SK-N-SH treated with all-trans-retinoic acid at 6 μM for 48 hours (cell line): ENCODE measurements at regions not wholly inside any gene's neighbourhood (a gene's known extent, or its start where the extent isn't known, plus 50 kb on each side); places are given as distances from the start of the nearest gene placed in this dataset.

Source experiments
- ATAC-seq: fragments of 200-7000 bp; cut with Tn5 transposase; 3 replicates; pipeline ENCODE4 v1.9.1; 2020; ENCODE audit warnings: mild to moderate bottlenecking, moderate library complexity
- ARNTL ChIP-seq: fragments of 450-650 bp; formaldehyde crosslinking; IDR thresholded peaks from 2 replicates; pipeline ENCODE4 v1.5.0; 2020; ENCODE audit warnings: low read depth, mild to moderate bottlenecking, moderate library complexity, borderline replicate concordance
- BACH2 ChIP-seq: fragments of 250-450 bp; sonication (Bioruptor Pico); IDR thresholded peaks from 2 replicates; pipeline ENCODE4 v1.9.0; 2021; ENCODE audit warnings: mild to moderate bottlenecking, borderline replicate concordance
- CSDC2 ChIP-seq: fragments of 250-450 bp; sonication (Bioruptor Pico); IDR thresholded peaks from 2 replicates; pipeline ENCODE4 v1.5.0; 2020; ENCODE audit warnings: mild to moderate bottlenecking, moderate library complexity
- ESRRG ChIP-seq: fragments of 250-450 bp; sonication (Bioruptor Pico); IDR thresholded peaks from 2 replicates; pipeline ENCODE4 v1.6.1; 2021; ENCODE audit warnings: mild to moderate bottlenecking
- GLIS3 ChIP-seq: fragments of 250-450 bp; sonication (Bioruptor Pico); IDR thresholded peaks from 2 replicates; pipeline ENCODE4 v1.5.0; 2020; ENCODE audit warnings: mild to moderate bottlenecking, moderate library complexity
- ISL1 ChIP-seq: fragments of 250-450 bp; sonication (Bioruptor Pico); IDR thresholded peaks from 2 replicates; pipeline ENCODE4 v2.1.2; 2022; ENCODE audit warnings: mild to moderate bottlenecking, moderate library complexity
- OSR1 ChIP-seq: fragments of 250-450 bp; sonication (Bioruptor Pico); IDR thresholded peaks from 2 replicates; pipeline ENCODE4 v1.8.0; 2022; ENCODE audit warnings: moderate library complexity, mild to moderate bottlenecking, inconsistent platforms
- PPARA ChIP-seq: fragments of 250-450 bp; sonication (Bioruptor Pico); IDR thresholded peaks from 2 replicates; pipeline ENCODE4 v1.5.0; 2020; ENCODE audit warnings: mild to moderate bottlenecking, borderline replicate concordance
- RARB ChIP-seq: fragments of 250-450 bp; sonication (Bioruptor Pico); IDR thresholded peaks from 2 replicates; pipeline ENCODE4 v1.8.0; 2021; ENCODE audit warnings: mild to moderate bottlenecking, moderate library complexity
- TCF4 ChIP-seq: fragments of 250-450 bp; sonication (Bioruptor Pico); IDR thresholded peaks from 2 replicates; pipeline ENCODE4 v1.8.0; 2021; ENCODE audit warnings: mild to moderate bottlenecking, moderate library complexity, borderline replicate concordance
- TOX ChIP-seq: fragments of 250-450 bp; sonication (Bioruptor Pico); IDR thresholded peaks from 2 replicates; pipeline ENCODE4 v1.8.0; 2021; ENCODE audit warnings: mild to moderate bottlenecking, moderate library complexity, borderline replicate concordance
- ZFP30 ChIP-seq: fragments of 450-650 bp; formaldehyde crosslinking; IDR thresholded peaks from 2 replicates; pipeline ENCODE4 v1.5.0; 2022; ENCODE audit warnings: mild to moderate bottlenecking, moderate library complexity
- ZNF565 ChIP-seq: fragments of 450-650 bp; formaldehyde crosslinking; conservative IDR thresholded peaks from 2 replicates; pipeline ENCODE4 v1.5.0; 2020; ENCODE audit warnings: low read depth, mild to moderate bottlenecking, moderate library complexity
- ZNF70 ChIP-seq: fragments of 450-650 bp; formaldehyde crosslinking; IDR thresholded peaks from 2 replicates; pipeline ENCODE4 v1.5.0; 2020; ENCODE audit warnings: mild to moderate bottlenecking, moderate library complexity
- ZNF8 ChIP-seq: fragments of 450-650 bp; formaldehyde crosslinking; IDR thresholded peaks from 2 replicates; pipeline ENCODE4 v1.5.0; 2020; ENCODE audit warnings: mild to moderate bottlenecking, moderate library complexity
- TF ChIP-seq, protein P1 (sequence below): fragments of 250-450 bp; sonication (Bioruptor Pico); IDR thresholded peaks from 2 replicates; pipeline ENCODE4 v1.5.1; 2020; ENCODE audit warnings: low read depth, mild to moderate bottlenecking, moderate library complexity
- TF ChIP-seq, protein P2 (sequence below): fragments of 250-450 bp; sonication (Bioruptor Pico); IDR thresholded peaks from 2 replicates; pipeline ENCODE4 v1.5.0; 2020; ENCODE audit warnings: mild to moderate bottlenecking, moderate library complexity
- TF ChIP-seq, protein P3 (sequence below): fragments of 250-450 bp; sonication (Bioruptor Pico); IDR thresholded peaks from 2 replicates; pipeline ENCODE4 v1.8.0; 2021; ENCODE audit warnings: low read depth, mild to moderate bottlenecking, moderate library complexity, borderline replicate concordance
- TF ChIP-seq, protein P4 (sequence below): fragments of 250-450 bp; sonication (Bioruptor Pico); IDR thresholded peaks from 2 replicates; pipeline ENCODE4 v1.5.1; 2021; ENCODE audit warnings: mild to moderate bottlenecking, moderate library complexity
- TF ChIP-seq, protein P5 (sequence below): fragments of 250-450 bp; sonication (Bioruptor Pico); IDR thresholded peaks from 2 replicates; pipeline ENCODE4 v1.8.0; 2020; ENCODE audit warnings: mild to moderate bottlenecking, moderate library complexity, borderline replicate concordance

DNA sequence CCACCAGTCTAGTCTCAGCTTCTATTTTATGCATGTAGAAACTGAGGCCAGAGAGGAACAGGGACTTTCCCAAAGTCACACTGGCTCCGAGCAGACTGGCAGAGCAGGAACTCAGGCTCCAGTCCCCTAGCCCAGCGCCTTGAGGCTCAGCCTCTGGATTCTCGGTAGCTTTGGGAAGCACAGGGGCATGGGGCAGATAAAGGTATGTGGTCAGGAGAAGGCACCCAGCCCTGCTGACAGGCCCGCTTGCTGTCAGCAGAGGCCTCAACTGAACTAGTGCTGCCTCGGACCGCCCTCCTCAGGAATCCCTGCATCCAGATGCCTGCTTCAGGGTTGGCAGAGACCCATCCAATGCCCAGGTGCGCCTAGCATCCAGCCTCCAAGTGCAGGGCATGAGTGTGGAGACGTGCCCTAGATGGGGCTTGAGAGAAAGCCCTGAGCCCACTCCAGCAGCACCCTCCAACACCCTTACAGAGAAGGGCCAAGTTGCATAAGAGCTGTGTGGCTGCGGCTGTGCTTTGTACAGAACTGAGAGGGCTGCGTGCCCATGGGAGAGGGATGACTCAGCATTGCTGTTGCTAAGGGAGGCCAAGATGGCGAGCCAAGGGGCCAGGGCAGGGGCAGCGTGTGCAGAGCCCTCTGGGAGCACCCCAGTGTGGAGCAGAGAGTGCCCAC lies 168.6 kb downstream of the MACROH2A1 start:
- TF ChIP-seq ZNF8 (CRISPR knock-in tag) (no peak), ZFP30 (CRISPR knock-in tag) (no peak), BACH2 (no peak), OSR1 (CRISPR knock-in tag) (no peak)
- TF ChIP-seq, protein P1, sequence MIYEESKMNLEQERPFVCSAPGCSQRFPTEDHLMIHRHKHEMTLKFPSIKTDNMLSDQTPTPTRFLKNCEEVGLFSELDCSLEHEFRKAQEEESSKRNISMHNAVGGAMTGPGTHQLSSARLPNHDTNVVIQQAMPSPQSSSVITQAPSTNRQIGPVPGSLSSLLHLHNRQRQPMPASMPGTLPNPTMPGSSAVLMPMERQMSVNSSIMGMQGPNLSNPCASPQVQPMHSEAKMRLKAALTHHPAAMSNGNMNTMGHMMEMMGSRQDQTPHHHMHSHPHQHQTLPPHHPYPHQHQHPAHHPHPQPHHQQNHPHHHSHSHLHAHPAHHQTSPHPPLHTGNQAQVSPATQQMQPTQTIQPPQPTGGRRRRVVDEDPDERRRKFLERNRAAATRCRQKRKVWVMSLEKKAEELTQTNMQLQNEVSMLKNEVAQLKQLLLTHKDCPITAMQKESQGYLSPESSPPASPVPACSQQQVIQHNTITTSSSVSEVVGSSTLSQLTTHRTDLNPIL (CRISPR knock-in tag) = no peak
- TF ChIP-seq, protein P2, sequence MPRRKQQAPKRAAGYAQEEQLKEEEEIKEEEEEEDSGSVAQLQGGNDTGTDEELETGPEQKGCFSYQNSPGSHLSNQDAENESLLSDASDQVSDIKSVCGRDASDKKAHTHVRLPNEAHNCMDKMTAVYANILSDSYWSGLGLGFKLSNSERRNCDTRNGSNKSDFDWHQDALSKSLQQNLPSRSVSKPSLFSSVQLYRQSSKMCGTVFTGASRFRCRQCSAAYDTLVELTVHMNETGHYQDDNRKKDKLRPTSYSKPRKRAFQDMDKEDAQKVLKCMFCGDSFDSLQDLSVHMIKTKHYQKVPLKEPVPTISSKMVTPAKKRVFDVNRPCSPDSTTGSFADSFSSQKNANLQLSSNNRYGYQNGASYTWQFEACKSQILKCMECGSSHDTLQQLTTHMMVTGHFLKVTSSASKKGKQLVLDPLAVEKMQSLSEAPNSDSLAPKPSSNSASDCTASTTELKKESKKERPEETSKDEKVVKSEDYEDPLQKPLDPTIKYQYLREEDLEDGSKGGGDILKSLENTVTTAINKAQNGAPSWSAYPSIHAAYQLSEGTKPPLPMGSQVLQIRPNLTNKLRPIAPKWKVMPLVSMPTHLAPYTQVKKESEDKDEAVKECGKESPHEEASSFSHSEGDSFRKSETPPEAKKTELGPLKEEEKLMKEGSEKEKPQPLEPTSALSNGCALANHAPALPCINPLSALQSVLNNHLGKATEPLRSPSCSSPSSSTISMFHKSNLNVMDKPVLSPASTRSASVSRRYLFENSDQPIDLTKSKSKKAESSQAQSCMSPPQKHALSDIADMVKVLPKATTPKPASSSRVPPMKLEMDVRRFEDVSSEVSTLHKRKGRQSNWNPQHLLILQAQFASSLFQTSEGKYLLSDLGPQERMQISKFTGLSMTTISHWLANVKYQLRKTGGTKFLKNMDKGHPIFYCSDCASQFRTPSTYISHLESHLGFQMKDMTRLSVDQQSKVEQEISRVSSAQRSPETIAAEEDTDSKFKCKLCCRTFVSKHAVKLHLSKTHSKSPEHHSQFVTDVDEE = no peak
- TF ChIP-seq, protein P3, sequence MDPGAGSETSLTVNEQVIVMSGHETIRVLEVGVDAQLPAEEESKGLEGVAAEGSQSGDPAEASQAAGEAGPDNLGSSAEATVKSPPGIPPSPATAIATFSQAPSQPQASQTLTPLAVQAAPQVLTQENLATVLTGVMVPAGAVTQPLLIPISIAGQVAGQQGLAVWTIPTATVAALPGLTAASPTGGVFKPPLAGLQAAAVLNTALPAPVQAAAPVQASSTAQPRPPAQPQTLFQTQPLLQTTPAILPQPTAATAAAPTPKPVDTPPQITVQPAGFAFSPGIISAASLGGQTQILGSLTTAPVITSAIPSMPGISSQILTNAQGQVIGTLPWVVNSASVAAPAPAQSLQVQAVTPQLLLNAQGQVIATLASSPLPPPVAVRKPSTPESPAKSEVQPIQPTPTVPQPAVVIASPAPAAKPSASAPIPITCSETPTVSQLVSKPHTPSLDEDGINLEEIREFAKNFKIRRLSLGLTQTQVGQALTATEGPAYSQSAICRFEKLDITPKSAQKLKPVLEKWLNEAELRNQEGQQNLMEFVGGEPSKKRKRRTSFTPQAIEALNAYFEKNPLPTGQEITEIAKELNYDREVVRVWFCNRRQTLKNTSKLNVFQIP (CRISPR knock-in tag) = no peak
- ATAC-seq = peak; percentile 45

DNA sequence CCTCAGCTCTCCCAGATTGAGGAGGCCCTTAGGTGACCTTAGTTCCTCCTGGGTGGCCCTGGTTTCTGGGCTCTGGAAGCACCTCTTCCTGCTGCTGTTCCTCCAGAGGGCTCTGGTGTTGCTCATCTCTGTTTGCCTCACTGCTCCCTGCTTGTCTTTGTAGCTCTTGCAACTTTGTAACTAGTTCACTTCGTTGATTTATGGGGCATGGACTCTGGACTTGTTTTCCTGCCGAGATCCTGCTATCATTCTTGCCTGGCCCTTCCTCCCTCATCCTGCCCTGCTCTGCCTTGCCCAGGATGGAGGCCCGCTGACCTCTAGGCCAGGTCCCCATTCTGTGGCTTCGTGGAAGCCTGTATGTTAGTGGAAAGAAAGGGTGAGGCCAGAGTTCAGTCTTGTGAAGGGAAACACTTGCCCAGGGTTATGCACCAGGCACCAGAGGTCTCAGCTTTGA lies 169.3 kb downstream of the MACROH2A1 start:
- TF ChIP-seq, protein P4, sequence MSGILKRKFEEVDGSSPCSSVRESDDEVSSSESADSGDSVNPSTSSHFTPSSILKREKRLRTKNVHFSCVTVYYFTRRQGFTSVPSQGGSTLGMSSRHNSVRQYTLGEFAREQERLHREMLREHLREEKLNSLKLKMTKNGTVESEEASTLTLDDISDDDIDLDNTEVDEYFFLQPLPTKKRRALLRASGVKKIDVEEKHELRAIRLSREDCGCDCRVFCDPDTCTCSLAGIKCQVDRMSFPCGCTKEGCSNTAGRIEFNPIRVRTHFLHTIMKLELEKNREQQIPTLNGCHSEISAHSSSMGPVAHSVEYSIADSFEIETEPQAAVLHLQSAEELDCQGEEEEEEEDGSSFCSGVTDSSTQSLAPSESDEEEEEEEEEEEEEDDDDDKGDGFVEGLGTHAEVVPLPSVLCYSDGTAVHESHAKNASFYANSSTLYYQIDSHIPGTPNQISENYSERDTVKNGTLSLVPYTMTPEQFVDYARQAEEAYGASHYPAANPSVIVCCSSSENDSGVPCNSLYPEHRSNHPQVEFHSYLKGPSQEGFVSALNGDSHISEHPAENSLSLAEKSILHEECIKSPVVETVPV = no peak
- TF ChIP-seq ZFP30 (CRISPR knock-in tag) (no peak), RARB (CRISPR knock-in tag) (no peak), ISL1 (CRISPR knock-in tag) (no peak), ZNF565 (CRISPR knock-in tag) (no peak), ZNF8 (CRISPR knock-in tag) (no peak), TOX (CRISPR knock-in tag) (no peak), ZNF70 (CRISPR knock-in tag) (no peak), ARNTL (CRISPR knock-in tag) (no peak), GLIS3 (no peak), CSDC2 (no peak), TCF4 (CRISPR knock-in tag) (no peak), PPARA (no peak), OSR1 (CRISPR knock-in tag) (no peak)
- TF ChIP-seq, protein P3 (CRISPR knock-in tag) = no peak
- TF ChIP-seq, protein P5, sequence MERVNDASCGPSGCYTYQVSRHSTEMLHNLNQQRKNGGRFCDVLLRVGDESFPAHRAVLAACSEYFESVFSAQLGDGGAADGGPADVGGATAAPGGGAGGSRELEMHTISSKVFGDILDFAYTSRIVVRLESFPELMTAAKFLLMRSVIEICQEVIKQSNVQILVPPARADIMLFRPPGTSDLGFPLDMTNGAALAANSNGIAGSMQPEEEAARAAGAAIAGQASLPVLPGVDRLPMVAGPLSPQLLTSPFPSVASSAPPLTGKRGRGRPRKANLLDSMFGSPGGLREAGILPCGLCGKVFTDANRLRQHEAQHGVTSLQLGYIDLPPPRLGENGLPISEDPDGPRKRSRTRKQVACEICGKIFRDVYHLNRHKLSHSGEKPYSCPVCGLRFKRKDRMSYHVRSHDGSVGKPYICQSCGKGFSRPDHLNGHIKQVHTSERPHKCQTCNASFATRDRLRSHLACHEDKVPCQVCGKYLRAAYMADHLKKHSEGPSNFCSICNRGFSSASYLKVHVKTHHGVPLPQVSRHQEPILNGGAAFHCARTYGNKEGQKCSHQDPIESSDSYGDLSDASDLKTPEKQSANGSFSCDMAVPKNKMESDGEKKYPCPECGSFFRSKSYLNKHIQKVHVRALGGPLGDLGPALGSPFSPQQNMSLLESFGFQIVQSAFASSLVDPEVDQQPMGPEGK = no peak
- no peak for ATAC-seq

DNA sequence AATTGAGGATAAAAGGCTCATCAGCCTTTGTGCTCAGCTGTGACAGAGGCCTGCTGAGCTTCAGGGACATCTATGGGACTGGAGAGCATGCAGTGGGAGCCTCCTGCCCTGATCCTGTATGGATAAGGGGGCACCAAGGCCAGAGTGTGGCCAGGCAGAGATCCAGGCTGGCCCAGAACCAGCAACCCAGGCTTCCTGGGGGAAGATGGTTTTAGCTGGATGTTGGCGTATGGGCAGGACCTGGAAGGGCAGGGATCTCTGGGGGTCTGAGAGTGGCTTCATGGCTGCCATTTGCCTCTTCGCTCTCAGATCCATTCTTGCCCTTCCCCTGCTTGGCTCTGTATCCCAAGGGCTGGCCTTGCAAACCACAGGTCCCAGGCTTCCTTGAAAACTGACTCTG lies 169.9 kb downstream of the MACROH2A1 start:
- ATAC-seq = no peak
- TF ChIP-seq ESRRG (no peak), TCF4 (CRISPR knock-in tag) (no peak)
